H1 (cell line): ENCODE measurements at regions not wholly inside any gene's neighbourhood (a gene's known extent, or its start where the extent isn't known, plus 50 kb on each side); places are given as distances from the start of the nearest gene placed in this dataset.

ENCODE experiments used
- ATF3 ChIP-seq: IDR thresholded peaks from 2 replicates; pipeline ENCODE4 v1.6.1; 2011; ENCODE audit warnings: low read depth, mild to moderate bottlenecking, low read length; ENCODE audit not compliant: insufficient read depth
- CBX8 ChIP-seq: fragments of 300-800, 300-1000 bp; sonication (generic); IDR thresholded peaks from 2 replicates; pipeline ENCODE4 v1.7.1; 2016; ENCODE audit warnings: low read depth, low read length, borderline replicate concordance
- CEBPB ChIP-seq: IDR thresholded peaks from 2 replicates; pipeline ENCODE4 v1.6.1; 2012; ENCODE audit warnings: low read depth, low read length
- CHD2 ChIP-seq: IDR thresholded peaks from 2 replicates; pipeline ENCODE4 v1.6.1; 2012; ENCODE audit warnings: low read length, improper control_type of control experiment
- CHD7 ChIP-seq: fragments of 300-600 bp; sonication (generic); IDR thresholded peaks from 2 replicates; pipeline ENCODE4 v1.7.1; 2012; ENCODE audit warnings: low read length, moderate library complexity, mild to moderate bottlenecking, inconsistent platforms; ENCODE audit not compliant: insufficient replicate concordance
- CTBP2 ChIP-seq: IDR thresholded peaks from 2 replicates; pipeline ENCODE4 v1.7.0; 2011; ENCODE audit warnings: borderline replicate concordance, mild to moderate bottlenecking, moderate library complexity, mixed read lengths, low read length; ENCODE audit not compliant: insufficient read depth, insufficient read length
- CTCF ChIP-seq, 3 experiments: IDR thresholded peaks; 1 replicate in 2 of 3; 2 replicates in 1 of 3; pipeline versions ENCODE4 v1.5.1 to v1.6.1; 2011; ENCODE audit warnings: low read length in 3 of 3, mild to moderate bottlenecking in 3 of 3, inconsistent platforms in 2 of 3, low read depth in 1 of 3, moderate library complexity in 1 of 3; ENCODE audit not compliant: insufficient read depth in 1 of 3; ENCODE audit errors: control extremely low read depth in 1 of 3
- POLR2A ChIP-seq, 2 experiments: IDR thresholded peaks; 1 replicate in 1 of 2; 2 replicates in 1 of 2; pipeline ENCODE4 v1.6.1; 2011; ENCODE audit warnings: low read depth in 2 of 2, low read length in 2 of 2, mild to moderate bottlenecking in 2 of 2; ENCODE audit errors: control extremely low read depth in 1 of 2
- ZNF274 ChIP-seq: IDR thresholded peaks from 2 replicates; pipeline ENCODE4 v1.7.0; 2012; ENCODE audit warnings: low read length, borderline replicate concordance; ENCODE audit errors: extremely low read depth

GRCh38 chr11:115069599-115069998, 391.3 kb downstream of the NXPE2 start (continued):
- no peak for TF ChIP-seq CHD7
- no peak for TF ChIP-seq CTCF (IDR thresholded peaks at IDR 0.05; ENCODE audit: control extremely low read depth in 1 of 3, insufficient read depth in 1 of 3, low read depth in 1 of 3, low read length in 3 of 3)
- TF ChIP-seq POLR2A (IDR thresholded peaks at IDR 0.05; ENCODE audit: control extremely low read depth in 1 of 2, low read depth in 2 of 2, low read length in 2 of 2), result no peak
- no peak for TF ChIP-seq ATF3
- TF ChIP-seq CBX8, result no peak
- TF ChIP-seq CTBP2, result no peak
- no peak for TF ChIP-seq CHD2
- no peak for TF ChIP-seq ZNF274
- no peak for TF ChIP-seq CEBPB
